Left lobe of liver (tissue), 2 donors: ENCODE measurements at regions not wholly inside any gene's neighbourhood (a gene's known extent, or its start where the extent isn't known, plus 50 kb on each side); places are given as distances from the start of the nearest gene placed in this dataset.
A peak's percentile ranks its signal among the peaks of the same experiment; 100 is the strongest.

ENCODE experiments used
- ATAC-seq: fragments of 200-7000 bp; cut with Tn5 transposase; one replicate; pipeline ENCODE4 v1.9.1; 2020; ENCODE audit warnings: mild to moderate bottlenecking, moderate library complexity
- DNase-seq: peaks from one replicate; pipeline ENCODE4 v3.0.0-alpha.2; 2020; ENCODE audit warnings: low spot score
- donor health status: DM: no; HTN: no; CAD: no; lungs with moderate emphysema.
- donor health status: DM: no; HTN: yes; CAD: no.

DNA sequence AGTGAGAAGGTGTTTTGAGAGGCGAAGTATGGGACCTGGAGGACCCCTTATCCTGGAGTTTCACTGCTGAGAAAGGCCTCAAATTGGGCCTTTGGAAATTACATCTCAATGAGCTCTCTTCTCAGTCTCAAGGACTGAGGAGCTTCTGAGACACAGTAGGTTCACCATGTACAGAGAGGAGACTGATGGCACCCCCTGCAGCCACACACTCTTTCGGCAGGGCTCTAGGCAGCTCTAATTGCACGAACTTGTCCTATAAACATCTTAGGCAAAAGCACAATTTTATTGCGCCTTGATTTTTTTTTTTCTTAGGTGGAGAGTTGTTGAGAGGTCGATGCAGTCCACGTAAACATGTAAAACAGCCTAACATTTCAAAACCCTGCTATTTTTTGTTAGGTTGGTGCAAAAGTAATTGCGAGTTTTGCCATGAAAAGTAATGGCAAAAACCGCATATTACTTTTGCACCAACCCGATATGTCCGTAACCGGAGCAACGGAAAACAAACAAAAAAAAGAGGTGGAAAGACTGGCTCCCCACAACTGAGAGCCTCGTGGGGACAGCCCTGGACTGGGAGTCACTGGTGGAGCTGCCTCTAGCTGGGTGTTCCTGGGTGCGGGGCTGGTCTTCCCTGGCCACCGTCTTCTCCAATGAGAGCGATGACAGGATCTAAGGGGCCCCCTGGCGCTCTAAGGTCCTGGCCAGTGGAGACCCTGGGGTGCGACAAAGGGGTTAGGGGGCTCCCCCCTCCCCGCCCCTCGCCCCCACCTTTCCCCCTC lies 84.0 kb upstream of the EYA2 start:
- DNase-seq, result no peak
- no peak for ATAC-seq

DNA sequence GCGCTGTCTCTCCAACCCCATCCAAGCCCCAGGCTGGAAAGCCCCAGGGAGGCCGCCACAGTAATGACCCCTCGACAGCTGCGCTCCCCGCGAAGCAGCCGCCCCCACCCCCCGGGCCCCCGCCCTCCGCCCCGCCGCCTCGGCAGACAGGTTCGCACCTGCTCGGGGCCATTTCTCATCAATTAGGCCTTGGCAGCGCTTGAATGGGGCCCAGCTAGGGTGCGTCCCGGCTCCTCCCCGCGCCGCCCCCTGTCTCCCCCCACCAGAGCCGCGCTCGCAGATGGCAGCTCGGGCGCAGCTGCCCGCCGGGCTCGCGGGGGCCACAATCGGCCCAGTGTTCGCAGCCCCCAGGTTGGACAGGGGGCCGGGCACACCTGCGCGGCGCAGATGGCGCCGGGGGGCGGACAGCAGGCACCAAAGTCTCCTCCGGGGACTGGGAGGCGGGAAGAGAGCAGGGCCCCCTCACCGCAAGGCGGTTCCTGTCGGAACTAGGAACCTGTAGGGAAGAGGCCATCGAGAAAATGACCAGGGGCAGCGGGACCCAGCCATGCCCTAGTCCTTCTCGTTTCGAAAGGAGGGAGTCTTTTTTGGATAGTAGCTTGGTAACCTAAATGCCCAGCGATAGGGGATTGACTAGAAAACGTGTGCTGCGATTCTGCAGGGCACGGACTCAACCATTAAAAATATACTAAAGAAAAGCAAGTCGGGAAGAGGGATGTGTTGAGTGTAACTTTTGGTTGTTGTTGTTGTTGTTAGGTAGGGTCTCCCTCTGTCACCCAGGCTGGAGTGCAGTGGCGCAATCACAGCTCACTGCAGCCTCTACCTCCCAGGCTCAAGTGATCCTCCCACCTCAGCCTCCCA lies 83.2 kb upstream of the EYA2 start:
- no peak for ATAC-seq
- no peak for DNase-seq

DNA sequence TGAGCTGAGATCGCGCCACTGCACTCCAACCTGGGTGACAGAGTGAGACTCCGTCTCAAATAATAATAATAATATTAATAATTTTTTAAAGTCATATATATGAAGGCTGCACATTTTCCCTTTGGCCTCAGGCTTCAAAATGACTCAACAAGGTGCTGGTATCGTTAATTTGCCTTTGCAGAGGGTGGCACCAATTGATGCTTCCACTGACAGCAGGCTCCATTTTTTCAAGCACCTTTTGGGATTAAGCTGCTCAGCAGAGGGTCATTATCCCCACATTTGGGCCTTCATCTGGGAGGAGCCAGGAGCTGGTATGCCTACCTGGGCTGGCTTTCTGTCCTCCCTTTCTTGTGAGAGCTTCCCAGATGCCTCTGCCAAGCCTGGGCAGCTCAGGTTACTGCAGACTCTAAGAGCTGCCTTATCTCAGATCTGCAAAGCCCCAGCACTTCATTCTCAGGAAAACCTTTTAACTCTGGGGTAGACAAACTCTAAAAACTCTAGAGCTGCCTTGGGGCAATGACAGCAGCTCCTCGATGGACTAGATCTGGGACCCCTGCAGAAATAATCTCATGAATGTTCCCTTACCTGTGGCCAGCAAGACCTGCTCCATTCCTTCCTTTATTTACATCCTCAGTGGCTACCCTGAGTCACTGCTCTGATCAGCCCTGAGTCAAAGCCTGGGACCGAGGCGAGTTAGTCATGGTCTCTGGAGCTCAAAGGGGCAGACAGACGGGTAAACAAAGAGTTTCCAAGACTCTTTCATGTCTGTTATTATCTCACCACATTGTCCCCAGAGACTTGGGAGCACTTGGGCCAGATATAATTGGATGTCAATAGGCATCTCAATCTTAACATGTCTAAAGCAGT lies 80.0 kb upstream of the EYA2 start:
- no peak for ATAC-seq
- DNase-seq, result no peak

DNA sequence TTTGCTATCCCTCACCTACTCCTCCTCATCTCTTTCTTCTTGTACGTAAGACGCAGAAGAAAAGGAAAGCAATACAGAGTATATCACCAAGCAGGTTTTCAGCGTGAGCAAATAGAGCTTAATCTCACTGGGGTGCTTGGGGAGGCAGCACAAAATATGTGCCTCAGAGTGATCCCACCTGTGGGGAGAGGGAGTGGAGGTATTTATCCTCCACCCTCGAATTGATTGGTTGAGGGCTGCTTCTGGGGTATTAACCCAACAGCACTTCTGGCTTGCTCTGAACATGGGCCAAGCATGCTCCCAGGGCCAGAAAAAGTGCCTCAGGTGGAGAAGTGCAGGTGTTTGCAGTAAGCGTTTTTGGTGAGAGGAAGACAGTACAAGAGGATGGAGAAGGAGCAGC lies 78.5 kb upstream of the EYA2 start:
- no peak for ATAC-seq
- DNase-seq, result no peak

DNA sequence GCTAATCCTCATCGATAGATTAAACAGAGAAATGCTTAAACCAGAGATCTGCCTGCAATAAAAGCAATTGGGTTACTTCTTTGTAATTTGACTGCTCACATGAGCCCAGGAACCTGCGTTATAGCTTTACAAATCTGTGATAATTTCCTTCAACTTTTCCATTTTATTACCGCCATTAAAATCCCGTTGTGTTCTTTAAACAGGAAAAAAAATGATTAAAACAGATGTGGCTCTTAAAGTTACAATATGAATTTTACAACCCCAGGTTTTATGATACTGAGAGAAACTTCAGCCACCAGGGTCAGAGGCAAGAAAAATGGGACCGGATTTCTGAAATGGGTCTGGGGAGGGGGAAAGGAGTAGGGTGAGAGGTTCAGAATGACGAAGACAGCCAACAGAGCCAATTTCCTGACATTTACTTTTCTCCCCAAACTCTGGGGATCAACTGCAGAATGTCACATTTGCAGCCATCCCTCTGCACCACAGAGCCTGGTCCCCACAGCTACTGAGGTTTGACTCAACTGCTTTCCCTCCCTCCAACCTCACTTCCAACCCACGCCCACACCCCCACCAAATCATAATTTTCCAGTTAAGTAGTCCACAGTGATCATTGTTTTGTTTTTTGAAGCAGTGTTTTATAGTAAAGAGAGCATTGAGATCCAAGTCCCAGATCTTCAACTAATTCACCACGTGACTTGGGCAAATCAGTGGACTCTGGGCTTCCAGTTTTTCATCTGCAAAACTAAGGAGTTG lies 77.6 kb upstream of the EYA2 start:
- no peak for DNase-seq
- no peak for ATAC-seq

DNA sequence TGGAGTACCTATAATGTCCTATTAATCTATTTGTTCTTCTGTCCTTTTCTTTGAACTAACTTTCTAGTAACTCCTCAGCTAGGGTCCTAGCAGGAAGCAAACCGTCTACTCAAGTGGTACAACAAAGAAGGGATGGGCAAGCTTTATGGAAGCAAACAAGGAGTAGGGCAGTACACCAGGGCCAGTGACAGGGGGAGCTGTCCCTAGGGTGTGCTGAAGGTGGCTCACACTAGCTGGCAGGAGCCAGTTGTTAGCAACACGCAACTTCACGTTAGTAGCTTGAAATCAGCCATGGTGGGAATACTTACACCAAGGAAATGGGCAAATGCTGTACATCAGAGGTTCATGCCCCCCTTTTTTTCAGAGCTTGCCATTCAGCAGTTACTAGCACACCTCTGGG lies 74.0 kb upstream of the EYA2 start:
- ATAC-seq (no peak), DNase-seq (no peak)

DNA sequence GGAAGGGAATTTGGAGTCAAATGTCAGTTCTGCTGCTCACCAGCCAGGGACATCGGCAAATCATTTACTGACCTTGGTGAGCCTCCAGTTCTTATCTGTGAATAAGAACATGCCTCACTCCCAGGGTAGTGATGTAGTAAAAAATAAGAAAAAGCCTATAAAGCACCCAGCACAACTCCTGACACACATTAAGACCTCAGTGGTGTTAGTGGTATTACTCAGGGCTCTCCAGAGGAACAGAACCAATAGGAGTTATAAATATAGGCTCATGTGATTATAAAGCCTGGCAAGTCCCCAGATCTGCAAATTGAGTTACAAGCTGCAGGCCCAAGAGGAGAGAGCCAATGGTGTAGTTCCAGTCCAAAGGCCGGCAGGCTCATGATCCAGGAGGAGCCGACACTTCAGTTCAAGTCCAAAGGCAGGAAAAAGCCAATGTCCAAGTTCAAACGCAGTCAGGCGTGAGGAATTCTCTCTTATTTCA lies 71.3 kb upstream of the EYA2 start:
- DNase-seq (peak; percentile 89), ATAC-seq (peak; percentile 92)

DNA sequence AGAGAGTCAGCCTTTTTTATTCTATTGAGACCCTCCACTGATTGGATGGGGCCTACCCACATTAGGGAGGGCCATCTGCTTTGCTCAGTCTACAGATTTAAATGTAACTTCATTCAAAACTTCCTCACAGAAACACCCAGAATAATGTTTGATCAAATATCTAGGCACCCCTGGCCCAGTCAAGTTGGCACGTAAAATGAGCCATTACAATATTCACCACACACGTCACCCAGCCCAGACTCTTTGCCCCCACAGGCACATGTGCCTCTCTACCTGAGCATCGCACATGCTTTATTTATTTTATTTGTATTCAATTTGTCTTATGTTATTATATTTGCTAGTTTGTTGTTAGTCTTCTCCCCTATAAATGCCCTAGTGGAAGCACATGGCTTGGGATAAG lies 70.9 kb upstream of the EYA2 start:
- ATAC-seq, result peak; percentile 58
- DNase-seq, result no peak

DNA sequence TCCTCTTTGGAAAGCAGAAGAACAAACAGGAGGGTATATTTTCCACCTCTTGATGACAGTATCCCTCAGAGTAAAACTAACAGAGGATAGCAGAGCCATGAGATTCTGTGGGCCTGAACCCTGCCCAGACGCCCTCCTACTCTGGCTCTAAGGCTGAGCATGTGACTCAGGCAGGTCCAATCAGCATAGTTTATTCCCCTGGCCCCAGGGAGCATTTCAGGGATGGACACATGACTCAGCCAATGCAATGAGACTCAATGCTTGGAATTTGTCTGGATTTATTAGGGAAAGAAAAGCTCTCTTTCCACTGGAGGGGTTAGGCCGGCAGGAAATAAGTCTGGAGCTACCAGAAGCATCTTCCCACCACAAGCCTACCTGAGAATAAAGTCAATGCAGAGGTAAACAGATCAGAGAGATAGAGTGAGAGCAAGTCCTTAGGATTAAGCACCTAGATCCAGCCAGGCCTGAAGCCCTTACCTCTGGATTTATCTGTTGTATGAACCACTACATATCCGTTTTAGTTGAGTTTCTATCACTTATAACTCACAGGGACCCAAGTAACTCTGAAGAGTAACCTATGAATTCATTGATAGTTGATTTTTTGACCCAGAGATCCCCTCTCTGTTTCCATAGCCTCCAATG lies 68.2 kb upstream of the EYA2 start:
- DNase-seq (no peak), ATAC-seq (no peak)

DNA sequence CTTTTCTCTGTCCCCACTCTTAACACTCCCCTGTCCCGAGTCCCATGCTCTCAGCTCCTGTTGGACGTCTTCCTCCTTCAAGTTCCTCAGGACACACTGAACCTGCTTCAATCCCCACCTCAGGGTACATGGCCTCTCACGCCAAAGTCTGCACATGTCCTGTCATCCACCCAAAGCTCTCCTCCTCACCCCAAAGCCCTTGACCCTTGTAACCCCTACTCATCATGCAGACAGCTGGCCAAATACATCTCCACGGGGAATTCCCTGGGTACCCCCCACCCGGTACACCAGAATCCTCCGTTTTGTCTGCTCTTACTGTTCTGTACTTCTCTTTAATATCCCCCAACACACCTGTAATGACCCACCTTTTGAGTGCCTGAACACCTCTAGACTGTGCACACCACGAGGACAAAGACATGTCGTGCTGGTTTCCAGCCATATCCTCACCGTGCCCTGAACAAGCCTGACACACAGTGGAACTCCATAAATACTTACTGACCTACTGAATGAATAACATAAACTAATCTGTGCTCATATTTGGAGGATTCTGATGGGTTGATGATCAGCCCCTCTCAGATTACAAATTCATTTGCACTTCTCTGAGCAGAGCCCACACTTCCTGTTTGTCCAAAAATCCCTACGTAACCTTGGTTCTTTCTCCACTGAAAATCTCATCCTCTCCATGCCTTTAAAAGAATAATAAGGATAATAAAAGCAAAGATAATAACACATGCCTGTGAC lies 66.8 kb upstream of the EYA2 start:
- DNase-seq, result no peak
- ATAC-seq, result no peak

DNA sequence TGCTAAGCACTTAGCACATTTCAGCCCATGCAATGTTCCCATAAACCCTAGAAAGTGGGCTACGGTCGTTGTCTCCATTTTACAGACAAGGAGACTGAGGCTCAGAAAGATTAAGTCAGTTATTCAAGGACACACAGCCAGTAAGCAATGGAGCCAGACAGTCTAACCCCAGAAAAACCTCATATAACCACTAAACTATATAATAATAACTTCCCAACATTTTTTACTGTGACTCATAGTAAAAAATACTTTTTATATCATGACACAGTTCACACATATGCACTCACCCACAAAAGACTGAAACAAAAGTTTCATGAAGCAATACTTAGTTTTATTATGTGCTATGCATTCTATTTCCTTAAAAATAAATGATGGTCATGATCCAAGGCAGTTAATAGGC lies 66.2 kb upstream of the EYA2 start:
- ATAC-seq (no peak), DNase-seq (no peak)

DNA sequence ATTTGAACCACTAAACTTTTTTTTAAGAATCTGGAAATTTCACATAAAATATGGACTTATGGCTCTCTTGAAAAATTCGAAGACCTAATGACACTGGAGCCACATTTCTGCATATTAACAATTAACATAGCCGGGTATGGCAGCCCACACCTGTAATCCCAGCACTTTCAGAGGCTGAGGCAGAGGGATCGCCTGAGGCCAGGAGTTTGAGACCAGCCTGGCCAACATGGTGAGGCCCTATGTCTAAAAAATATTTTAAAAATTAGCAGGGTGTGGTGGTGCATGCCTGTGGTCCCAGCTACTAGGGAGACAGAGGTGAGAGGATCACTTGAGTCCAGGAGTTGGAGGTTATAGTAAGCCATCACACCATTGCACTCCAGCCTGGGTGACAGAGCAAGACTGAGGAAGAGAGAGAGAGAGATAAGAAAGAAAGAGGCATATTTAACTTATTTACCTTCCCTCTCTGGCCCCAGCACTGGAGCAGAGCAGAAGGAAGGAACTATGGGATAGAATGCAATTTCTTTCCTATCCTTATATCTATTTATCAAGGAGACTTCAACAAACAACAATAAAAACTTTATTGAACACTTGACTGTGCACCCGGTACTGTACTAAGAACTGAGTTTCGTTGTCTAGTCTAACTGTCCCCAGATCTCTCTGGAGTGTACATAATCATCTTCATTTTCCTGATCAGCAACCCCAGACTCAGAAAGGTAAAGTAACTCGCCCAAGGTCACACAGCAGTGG lies 63.6 kb upstream of the EYA2 start:
- ATAC-seq (no peak), DNase-seq (no peak)

DNA sequence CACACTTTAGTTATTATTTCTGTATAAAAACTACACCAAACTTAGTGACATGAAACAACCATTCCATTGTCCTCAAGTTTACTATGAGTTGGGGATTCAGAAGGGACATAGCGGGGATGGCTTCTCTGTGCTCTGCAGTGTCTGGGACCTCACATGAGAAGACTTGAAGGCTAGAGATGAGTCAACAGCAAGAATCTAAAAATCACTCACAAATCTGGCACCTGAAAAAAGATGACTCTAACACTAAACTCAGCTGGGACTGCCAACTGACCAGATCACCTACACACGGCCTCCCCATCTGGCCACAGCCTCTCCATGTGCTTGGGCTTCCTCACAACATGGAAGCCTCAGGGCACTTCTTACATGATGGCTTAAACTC lies 63.0 kb upstream of the EYA2 start:
- no peak for ATAC-seq
- DNase-seq, result no peak

DNA sequence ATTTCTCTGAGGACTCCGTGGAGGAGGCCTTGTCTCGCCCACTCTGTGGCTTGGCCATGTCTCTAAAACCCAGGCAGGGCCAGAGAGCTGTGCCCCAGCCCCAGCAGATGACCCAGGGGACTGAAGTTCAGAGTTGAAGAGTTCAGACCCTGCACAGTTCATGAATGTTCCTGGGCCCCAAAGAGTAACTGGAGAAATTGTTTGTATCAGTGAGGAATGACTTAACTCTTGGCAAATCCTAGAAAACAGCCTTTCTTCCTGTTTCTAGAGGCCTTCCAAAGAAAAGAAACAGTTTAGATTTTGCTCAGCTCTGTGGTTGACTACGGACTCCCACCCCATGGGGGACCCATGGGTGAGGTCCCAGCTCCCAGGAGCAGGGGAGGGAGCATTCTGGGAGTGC lies 62.1 kb upstream of the EYA2 start:
- ATAC-seq, result no peak

DNA sequence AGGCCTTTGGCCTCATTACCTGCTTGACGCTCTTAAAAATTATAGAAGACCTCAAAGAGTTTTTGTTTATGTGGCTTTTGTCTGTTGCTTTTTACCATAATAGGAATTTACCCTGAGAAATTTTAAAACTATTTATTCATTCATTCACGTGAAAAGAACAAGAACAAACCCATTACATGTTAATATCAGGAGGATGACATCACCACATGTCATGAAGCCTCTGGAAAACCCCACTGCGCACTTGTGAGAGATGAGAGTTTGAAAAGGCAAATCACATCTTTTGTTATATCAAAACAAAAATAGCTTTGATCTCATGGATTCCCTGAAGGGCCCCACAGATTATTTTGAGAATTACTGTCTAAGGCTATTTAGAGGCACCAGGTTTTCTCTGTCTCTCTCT lies 61.3 kb upstream of the EYA2 start:
- no peak for ATAC-seq

More for the DNA sequence above, 62.1 kb upstream of the EYA2 start:
- no peak for DNase-seq

DNA sequence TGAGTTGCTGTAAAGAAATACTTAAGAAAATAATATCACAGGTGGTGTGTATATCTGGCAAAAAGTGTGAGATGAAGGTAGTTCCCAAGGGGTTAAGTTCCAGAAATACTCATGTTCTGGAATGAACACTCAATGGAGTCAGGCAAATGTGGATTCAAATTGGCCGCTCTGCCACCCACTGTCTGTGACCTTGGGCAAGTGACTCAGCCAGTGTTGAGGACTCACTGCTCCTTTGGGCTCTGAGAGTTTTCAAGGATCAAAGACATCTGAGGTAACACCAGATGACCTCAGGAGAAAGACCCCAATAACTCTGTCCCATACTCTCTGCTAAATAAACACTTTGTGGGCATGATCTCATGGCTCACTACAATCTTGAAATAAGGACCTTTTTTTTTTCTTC lies 59.2 kb upstream of the EYA2 start:
- ATAC-seq (no peak), DNase-seq (no peak)

More for the DNA sequence above, 61.3 kb upstream of the EYA2 start:
- no peak for DNase-seq

DNA sequence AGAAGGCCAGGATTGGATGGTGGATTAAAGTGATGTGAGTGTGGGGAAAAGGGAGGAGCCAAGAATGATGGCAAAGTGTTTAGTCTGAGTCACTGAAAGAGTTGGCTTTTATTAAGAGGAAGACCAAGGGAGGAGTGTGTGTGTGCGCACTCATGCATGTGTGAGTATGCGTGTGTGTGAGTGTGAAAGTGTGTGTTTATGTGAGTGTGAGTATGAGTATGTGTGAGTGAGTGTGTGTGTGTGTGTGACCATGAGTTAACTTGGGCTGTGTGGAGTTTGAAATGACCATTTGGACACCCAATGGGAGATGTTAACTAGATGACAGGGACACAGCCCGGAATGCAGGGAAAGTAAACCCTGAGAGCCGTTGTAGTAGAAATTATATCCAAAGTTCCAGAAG lies 57.6 kb upstream of the EYA2 start:
- DNase-seq (no peak), ATAC-seq (no peak)

DNA sequence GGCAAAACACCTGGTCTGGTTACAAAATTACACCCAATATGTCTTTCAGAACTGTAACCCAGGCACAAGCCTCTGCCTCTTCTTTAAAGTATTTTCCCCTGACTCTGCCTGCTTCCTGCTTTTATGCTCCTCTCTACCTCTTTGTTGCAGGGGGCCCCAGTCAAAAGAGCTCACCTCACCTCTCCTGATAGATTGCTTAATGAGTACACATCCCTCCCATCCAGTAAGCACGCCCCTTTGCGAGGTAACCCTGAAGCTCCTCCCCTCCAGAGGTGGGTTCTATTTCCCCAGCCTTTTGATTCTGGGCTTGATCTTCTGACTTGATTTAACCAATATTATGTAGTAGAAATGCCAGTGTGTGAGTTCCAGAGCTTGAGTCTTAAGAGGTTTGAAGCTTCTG lies 56.6 kb upstream of the EYA2 start:
- no peak for ATAC-seq
- DNase-seq, result no peak
